ENCODE measurements at regions not wholly inside any gene's neighbourhood (a gene's known extent, or its start where the extent isn't known, plus 50 kb on each side); places are given as distances from the start of the nearest gene placed in this dataset.

DNA sequence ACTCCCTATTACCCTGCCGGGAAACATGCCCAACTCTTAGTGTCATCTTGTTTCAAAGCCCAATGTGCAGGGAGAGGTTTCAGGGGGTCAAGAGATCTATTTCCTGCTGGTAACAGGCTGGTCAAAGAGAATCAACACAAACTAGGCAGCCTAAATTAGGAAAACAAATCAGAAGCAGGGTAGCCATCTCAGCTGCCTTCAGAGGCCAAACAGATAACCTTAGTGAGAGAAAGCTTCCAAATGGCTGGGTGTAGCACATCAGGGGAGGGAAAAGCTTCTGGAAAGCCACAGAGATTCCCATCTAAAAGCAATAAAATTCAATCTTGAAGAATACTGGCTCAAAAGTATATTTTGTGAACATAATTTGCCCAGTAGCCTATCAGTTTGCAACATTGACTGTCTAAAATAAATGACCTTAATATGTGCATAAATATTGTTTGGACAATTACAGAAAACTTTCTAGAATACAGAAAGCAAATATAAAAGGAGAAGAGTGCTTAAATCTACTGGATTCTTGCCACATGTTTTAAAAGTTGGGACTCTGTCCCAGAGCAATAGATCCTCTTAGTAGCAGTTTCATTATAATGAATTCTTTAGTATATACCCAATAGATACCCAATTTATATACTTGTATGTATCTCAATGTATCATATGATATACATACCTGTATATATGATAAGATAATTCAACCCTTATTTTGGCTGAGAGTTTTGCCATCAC, 371.9 kb upstream of the RARB start:
- DNase-seq = no peak

DNA sequence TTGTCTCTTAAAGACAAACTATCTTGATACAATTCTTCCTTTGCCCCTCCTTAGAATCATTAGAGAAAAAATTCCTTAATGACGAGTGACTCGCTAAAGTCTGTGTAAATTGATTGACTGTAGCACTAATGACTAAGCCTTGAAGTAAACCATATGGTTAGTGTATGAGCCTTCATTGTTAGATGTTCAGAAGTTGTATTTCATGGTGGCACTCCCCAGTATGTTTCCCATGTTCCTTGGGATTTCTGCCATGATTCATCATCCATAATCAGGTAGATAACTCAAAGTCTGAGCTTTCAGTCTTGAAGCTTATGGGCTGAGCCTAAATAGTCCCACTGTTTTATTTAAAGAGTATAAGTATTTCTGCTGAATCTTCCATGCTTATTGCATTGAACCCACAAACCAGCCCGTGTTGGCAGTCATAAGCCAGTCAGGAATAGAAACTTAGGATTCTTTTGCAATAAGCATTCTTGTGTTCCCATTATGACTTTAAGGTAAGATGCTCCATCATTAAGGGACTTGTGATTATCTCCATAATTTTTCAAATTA, 371.2 kb upstream of the RARB start:
- no peak for DNase-seq

DNA sequence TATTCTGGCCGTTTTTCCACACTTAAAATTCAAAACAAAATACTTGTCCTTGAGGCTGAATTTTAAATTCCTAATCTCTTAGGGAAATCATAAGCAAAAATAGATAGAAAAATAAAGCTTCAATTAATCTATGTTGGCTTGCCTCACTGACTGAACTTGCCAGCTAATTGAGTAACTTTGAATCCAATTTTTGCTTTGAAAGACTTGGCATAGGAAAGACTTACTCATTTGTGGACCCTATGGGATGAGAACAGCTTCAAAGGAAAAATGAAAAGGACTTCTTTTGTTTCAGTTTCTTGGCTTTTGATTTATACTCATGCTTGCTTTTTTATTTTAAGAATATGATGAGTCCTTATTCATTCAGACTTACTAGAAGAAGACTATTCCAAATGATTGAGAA, 370.7 kb upstream of the RARB start:
- DNase-seq = no peak

DNA sequence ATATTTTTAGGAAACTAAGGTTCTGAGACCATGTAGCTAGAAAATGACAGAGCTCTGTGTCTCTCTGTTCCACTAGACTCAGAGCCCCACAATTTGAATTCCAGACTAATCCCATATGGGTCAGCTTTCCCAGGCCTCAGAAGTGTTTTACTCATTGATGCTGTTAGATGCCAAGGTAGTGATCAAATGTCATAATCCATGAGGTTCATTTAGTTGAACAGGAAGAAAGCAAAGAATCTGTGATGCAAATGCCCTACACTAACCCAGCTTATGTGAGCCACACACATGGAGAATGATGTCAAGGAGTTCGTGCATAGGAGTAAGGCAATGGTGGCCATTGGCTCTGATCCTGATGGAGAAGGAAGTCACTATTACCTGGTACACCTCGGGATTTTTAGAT, 363.4 kb upstream of the RARB start:
- no peak for DNase-seq

DNA sequence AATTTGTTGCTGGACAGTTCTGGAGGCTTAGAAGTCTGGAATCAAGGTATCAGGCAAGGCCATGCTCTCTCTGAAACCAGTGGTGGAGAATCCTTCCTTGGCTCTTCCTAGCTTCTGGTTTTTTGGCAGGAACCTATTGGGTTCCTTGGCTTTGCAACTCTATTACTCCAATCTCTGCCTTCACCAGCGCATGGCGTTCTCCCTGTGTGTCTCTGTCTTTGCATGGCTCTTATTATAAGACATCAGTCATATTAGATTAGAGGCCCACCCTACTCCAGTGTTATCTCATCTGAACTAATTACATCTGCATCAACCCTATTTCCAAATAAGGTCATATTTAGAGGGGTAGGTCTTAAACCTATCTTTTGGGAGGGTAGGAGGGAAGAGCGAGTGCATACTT, 358.1 kb upstream of the RARB start:
- no peak for DNase-seq

DNA sequence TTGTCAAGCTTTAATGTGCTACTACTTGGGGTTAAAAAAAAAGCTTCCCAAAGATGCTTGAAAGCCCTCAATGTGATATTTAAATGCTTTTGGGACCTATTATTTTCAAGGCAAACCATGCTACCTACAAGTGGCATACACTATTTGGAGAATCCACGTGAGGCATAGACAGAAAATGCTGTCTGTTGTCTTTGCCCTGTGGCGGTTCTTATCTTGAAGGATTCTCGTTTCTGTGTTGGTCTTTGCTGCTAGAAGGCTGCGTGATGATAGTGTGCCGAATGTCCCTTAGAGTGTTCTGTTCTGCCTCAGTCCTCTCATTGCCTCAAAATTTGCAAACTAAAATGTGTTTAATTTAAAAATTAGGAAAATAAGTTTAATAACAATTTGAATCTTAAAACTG, 356.2 kb upstream of the RARB start:
- DNase-seq = no peak

DNA sequence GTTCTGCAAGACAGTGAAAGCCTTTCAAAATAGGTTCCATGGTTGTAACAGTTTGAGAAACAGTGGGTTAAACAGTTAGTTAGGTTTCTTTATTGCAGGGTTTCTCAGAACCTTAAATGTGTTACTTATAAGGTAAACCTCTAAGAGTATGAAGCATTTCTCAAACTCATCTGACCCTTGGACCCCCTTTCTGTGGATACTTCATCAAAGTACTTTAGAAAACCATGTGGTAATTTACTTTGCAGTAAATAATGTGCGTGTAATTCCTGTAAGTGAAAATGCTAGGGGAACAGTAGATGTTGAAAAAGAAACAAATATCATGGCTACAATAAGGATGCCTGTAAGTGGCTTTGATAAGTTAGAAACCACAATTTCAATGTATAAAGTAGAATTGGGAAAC, 354.6 kb upstream of the RARB start:
- no peak for DNase-seq

DNA sequence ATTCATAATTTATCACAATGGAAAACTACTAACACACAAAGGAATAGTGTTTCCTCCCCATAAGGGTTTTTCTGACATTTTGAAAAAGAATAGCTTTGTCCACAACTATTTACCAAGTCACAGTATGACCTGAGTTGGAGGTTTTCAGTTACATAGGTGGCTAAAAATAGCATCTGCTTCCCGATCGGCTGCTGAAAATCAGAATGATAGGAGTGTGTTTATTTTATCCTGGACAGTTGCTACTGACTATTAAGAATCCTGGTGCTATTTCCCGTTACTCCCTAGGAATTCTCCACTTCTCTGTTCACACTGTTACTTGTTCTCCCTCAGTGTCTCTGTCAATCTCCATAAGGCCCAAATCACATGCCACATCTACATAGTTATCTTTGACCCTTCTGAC, 353.9 kb upstream of the RARB start:
- DNase-seq = no peak

DNA sequence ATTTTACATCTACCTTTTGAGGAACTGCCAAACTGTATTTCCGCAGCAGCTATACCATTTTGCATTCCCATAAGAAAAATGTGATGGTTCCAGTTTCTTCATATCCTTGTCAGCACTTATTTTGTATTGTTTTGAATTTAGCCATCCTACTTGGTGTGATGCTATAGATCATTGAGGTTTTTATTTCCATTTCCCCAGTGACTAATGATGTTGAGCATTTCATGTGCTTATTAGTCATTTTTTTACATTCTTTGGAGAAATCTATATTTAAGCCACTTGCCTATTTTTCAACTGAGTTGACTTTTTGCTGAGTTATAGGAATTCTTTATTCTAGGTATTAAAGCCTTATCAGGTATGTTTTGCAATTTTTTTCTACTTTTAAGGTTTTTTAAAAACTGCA, 347.6 kb upstream of the RARB start:
- DNase-seq = no peak

DNA sequence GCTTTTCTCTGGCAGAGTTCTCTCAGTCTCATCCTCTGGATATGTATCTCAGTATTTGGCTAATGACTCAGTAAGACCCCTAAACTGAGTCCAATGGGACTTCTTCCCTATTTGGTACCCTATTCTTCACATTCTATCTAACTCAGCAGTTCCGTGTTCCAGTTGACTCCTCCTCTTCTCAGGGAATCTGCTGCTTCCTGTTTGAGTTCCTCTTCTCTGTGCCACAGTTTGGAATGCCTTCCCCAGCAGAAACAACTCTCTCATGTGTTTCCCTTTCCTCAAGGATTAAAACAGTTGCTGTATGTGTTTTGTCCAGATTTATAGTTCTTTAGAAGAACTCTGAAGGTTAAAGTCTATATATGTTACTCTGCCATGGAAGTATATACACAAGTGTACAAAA, 344.0 kb upstream of the RARB start:
- no peak for DNase-seq

DNA sequence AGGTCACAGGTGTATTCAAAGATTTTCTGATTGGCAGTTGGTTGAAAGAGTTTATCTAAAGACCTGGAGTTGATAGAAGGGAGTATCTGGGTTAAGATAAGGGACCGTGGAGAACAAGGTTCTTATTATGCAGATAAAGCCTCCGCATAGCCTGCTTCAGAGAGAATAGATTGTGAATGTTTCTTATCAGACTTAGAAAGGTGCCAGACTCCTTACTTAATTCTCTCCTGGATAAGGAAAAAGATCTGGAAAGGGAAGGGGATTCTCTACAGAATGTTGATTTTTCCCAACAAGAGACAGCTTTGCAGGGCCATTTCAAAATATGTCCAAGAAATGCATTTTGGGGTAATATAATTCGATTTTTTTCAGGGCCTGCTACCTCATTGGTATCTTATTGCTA, 341.3 kb upstream of the RARB start:
- DNase-seq = no peak

DNA sequence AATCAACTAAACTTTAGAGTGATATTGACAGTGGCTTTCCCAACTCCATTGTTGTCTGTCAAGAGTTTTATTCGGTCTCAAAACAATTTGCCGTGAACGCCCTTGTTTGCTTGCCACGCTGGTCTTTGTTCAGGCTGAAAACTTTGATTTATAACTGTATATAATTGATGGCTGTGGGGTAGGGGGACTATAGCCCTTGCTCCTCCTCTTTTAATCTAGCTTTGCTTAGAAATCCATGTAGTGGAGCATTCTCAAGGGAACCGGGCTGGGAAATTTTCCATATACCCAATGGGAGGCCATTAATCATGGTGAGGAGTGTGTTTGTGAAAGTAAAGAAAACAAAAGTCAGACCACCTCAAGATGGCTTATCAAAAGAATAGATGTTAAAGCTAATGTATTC, 339.8 kb upstream of the RARB start:
- DNase-seq = no peak

DNA sequence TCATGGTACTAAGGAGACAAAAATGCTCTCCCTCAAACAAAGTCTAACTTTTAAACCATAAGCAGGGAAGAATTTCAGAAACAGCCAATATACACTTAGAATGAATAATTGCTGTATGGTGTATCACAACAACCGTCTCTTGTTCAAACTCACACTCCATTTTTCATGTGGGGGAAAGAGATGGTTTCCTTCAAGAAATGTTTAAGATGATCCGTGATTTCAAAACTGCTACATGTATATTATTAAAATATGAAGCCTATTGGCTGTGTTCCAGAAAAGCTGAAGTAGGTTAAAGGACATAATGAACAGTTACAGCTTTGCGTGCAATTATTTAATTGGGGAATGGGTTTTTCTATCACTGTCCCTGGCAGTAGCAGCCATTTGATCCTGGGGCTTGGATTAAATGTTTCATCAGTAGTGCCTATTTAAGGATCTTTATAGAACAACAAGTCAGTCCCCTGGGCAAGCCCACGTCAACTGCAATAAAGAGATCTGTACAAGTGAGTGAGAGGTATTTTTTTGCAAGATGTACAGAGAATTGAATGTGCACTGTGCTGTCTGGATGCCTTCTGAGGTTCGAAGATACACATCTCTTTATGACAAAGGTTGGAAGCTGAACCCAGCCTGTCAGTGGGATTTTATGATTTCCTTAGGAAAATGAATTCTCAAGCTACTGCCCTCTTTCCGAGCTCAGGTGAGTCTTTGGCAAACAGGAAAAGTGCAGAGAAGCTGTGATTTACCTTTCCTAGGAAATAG, 337.2 kb upstream of the RARB start:
- DNase-seq = no peak

DNA sequence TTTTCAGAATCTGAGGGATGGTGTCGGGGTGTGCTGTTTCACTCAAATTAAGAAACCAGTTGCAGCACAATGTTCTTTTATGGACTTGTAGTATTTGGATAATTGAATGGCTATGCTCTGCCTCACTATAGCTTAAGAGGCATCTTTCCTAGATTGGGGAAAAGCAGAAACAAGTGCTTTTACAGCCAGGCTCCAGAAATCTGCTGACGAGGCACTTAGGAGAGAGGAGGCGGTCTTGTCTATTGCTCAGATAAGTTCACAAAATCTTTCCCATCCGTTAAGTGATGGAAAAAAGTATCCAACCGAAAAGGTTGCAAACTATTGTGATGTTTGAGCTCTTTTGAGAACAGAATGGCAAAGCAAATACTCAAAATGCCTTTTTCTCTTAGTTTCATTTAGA, 336.1 kb upstream of the RARB start:
- no peak for DNase-seq

DNA sequence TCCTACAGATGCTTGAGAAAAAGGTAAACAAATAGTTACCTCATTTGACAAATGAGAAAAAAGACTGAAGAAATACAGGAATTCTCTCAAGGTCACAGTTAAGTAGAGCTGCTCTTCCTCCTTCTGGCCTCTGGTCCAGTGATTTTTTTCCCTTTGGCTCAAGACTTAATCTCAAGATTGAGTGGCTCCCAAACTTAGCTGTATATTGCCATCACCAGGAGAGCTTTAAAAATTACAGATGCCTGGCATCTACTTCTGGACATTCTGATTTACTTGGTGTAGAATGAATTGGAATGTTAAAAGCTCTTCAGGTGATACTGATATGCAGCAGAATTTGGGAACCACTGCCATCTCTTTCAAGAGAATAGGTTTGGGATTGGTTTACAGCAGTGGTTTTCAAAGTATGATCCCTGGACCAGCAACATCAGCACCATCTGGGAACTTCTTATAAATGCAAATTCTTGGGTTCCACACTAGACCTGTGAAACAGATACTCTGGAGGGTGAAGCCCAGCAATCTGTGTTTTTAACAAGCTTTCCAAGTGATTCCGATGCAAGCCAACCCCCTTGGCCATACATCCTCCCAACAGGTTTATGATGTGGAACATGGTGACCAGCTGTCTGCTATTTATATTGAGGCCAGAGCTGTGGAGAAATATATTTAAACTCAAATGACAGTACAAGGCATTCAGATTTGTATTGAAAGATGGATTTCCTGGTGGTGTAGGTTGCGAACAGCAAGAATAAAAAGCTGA, 333.0 kb upstream of the RARB start:
- no peak for DNase-seq

DNA sequence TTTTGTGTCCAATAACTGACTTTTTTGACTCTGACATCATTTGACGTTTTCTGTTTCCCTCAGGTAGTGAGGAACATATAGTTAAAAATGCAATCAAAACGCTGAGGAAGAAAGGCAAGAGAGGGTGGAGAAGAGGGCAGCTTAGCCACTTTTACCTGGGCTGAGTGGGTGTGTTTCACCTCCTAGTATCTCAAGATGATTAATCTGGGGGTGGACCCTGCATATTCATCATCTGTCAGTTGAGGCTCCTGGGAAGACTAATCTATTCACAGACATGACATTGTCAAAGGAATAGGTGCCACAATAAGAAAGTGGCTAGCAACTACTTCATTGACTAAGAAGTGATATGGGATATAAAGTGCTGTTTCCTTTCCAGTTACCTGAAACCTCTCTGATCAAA, 331.5 kb upstream of the RARB start:
- no peak for DNase-seq

DNA sequence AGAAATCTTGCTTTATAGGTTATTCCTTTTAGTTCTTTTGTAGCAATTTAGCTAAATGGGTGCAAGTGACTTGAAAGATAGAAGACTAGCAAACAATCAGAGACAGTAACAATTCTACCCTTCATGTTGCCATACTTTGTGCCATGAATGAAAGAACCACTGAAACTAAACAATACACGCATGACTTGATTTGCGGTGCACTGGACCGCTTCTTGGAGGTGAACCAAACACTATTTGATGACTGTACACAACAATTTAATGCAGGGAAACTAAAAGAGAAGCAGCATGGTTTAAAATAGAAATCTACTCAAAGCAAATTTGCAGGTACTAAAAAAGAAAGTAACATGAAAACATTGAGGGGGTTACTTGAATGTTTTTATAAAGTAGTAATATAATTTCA, 331.0 kb upstream of the RARB start:
- DNase-seq = no peak

DNA sequence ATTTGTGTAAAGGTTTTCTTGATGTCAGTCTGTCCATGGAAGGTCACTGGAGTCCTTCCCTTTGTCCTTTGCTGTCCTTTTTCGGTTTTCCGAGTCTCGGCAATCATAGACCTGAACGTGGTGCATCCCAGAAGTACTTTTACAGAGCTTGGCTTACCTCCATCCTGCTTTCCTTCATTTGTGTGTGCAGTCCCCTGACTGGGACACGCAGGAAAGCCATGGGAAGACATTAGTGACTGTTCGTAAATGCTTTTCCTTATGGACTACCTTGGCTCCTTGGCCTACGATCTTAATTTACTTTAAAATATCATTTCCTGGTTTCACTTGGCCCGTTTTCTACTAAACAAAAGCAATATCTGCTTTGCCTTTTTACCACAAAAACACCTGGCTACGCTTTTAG, 328.4 kb upstream of the RARB start:
- no peak for DNase-seq

DNA sequence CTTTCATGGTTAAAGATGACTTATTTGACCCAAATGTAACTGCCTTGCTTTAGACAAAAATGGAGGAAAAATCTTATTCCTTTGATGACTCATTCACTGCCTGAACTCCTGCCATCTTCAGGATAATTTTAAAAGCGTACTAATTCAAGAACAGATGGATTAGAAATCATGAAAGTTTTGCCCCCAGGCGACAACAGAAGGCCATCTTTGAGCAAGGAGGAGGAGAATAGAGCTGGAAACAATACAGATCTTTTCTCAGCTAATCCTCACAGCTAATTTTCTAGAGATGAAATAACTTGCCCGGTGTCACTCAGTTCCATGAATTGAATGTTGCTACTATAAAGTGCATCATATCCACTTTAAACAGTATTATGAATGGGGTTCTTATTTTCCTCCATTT, 324.7 kb upstream of the RARB start:
- no peak for DNase-seq

DNA sequence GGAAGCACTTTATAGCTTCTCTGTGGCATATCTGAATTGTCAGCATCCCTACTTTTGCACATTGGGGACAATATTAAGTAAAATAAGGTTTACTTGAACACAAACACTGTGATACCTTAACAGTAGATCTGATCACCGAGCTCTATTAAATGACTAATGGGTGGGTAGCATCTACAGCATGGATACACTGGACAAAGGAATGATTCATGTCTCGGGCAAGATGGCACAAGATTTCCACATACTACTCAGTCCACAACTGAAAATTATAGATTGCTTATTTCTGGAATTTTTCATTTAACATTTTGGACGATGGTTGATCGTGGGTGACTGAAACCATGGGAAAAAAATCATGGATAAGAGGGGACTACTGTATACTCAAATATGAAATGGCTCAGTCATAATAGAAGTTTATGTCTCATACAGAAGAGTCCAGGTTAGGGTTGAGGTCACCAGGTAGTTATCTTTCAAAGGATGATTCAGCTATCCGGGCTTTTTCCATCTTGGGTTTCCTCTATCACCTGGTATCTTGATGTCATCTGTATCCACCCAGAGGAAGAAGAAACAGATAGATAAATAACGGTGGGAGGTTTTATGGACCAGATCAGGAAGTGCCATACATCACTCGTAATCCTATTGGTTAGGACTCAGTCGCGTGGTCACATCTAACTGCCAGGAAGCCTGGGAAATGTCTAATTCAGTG, 320.0 kb upstream of the RARB start:
- DNase-seq = no peak

DNA sequence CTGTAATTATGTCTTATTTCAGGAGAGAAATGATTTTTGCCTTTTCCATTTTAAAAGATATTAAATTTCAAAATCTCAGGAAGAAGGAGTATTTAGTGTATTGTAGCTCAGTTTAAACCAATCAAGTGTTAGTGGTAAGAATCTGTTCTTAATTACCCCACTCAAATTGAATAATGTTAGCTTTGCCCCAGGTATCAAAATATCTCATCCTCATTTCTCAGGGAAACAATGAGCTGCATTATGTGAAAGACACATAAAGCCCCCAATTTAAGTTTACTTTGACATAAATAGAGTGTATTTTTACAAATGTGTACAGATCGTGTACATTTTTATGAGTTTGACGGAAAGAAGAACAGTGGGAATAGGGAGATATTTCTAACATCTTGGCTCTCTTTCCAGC, 317.4 kb upstream of the RARB start:
- no peak for DNase-seq

DNA sequence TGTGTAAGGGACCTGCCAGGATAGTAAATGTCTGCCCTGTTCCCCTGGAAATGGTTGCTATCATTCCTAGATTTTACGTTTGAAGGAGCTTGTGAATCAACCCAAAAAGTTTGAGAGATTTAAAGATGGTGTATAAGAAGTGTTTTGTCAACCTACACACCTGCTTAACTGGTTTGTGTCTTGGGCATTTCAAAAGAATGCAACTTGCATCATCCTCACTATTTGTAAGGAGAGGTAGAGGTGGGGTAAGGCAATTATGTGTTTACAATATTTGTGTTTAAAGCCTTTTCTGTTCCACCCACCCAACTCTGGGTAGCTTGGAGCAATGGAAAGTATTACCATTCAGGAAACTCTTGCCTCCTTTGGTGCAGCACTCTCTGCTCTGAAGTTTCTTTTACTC, 314.2 kb upstream of the RARB start:
- no peak for DNase-seq

DNA sequence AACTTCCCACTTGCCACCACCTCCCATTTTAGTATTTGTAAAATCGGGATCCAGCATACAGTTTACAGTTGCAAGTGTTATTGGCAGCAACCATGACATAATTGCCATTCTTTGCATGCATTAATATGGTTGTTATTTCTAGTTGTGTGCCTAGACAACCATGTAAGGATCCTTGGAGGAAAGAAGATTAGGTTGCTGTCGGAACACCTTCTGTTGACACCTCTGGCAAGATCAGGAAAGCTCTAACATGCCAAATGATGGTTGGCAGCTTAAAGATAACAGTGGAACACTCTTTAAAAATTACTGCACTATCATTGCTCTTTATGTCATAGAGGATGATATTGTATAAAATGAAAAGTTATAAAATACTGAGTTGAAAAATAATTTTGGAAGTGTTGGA, 313.5 kb upstream of the RARB start:
- no peak for DNase-seq

Measured in CD4-positive, alpha-beta T cell treated with Interferon alpha-2 for 1 hour (primary cell).